Lung (tissue), 11 donors: ENCODE measurements at regions not wholly inside any gene's neighbourhood (a gene's known extent, or its start where the extent isn't known, plus 50 kb on each side); places are given as distances from the start of the nearest gene placed in this dataset.
A peak's percentile ranks its signal among the peaks of the same experiment; 100 is the strongest.

ENCODE experiments used
- ATAC-seq: fragments of 200-7000 bp; cut with Tn5 transposase; one replicate; pipeline ENCODE4 v1.9.1; 2020; ENCODE audit warnings: moderate number of reproducible peaks; ENCODE audit not compliant: insufficient read depth, low FRiP score
- DNase-seq, 3 donors: peaks; one replicate each; pipeline ENCODE4 v3.0.0-alpha.2; 2013 to 2017
- H3K27ac ChIP-seq, 2 donors: one replicate each; pipeline ENCODE4 v1.5.1; 2013; ENCODE audit warnings: mild to moderate bottlenecking in 2 of 2, moderate library complexity in 2 of 2, control low read depth in 1 of 2, inconsistent platforms in 1 of 2, low read depth in 1 of 2, low read length in 1 of 2
- H3K27me3 ChIP-seq, 3 donors: one replicate each; pipeline ENCODE4 v1.5.1; 2013; ENCODE audit warnings: low read length in 2 of 3; ENCODE audit not compliant: control insufficient read depth in 3 of 3, insufficient read depth in 3 of 3
- H3K36me3 ChIP-seq, 4 donors: one replicate each; pipeline ENCODE4 v1.5.1; 2013; ENCODE audit warnings: low read length in 4 of 4, mild to moderate bottlenecking in 1 of 4, moderate library complexity in 1 of 4; ENCODE audit not compliant: control insufficient read depth in 4 of 4, insufficient read depth in 4 of 4
- H3K4me1 ChIP-seq, 5 donors: one replicate each; pipeline ENCODE4 v1.5.1; 2013; ENCODE audit warnings: low read length in 5 of 5, mild to moderate bottlenecking in 2 of 5, moderate library complexity in 1 of 5; ENCODE audit not compliant: control insufficient read depth in 5 of 5, insufficient read depth in 5 of 5
- H3K4me3 ChIP-seq: one replicate; pipeline ENCODE4 v1.5.1; 2013; ENCODE audit warnings: mild to moderate bottlenecking, control low read depth, moderate library complexity
- H3K9ac ChIP-seq, 2 donors: one replicate each; pipeline ENCODE4 v1.5.1; 2013; ENCODE audit warnings: low read length in 2 of 2, control low read depth in 1 of 2; ENCODE audit not compliant: insufficient read depth in 1 of 2
- H3K9me3 ChIP-seq, 4 donors: one replicate each; pipeline ENCODE4 v1.5.1; 2013; ENCODE audit warnings: low read length in 3 of 4, mild to moderate bottlenecking in 1 of 4, moderate library complexity in 1 of 4; ENCODE audit not compliant: control insufficient read depth in 4 of 4, insufficient read depth in 3 of 4
- CTCF ChIP-seq: IDR thresholded peaks from 2 replicates; pipeline ENCODE4 v1.5.1; 2012; ENCODE audit warnings: mild to moderate bottlenecking; ENCODE audit errors: control extremely low read depth, extremely low read depth
- WGBS, 2 donors: extraction: QIAGEN DNeasy Blood & Tissue Kit; methylation state at CpG; one replicate each; pipeline ENCODE4 v1.1.7; 2013; 5-methylcytosine and 5-hydroxymethylcytosine counted together
- donor health status: control.
- donor health status: control.
- donor health status: Bipolar disorder and iron deficiency.
- donor health status: healthy.
- donor health status: DM: yes; HTN: yes; CAD: no.

GRCh38 chr15:87322870-87323269 is 933.7 kb downstream of the NTRK3 start:
- DNase-seq (no peak), ATAC-seq (no peak)
- no peaks in the 10 kb centered on the region for H3K36me3 ChIP-seq
- H3K27me3 ChIP-seq: no peaks in the 10 kb centered on the region
- no peak overlapping the region for H3K4me3 ChIP-seq
- H3K9ac ChIP-seq: no peak overlapping the region
- 59 to 66% methylated on average over 1 of the region's 1 CpG for WGBS, 2 donors
- no peaks in the 10 kb centered on the region for H3K9me3 ChIP-seq
- H3K4me1 ChIP-seq: peaks cover 0 to 4% (median 0%) of the 10 kb centered on the region in 5 donors
- no peak for TF ChIP-seq CTCF
- H3K27ac ChIP-seq: no peak overlapping the region

DNA sequence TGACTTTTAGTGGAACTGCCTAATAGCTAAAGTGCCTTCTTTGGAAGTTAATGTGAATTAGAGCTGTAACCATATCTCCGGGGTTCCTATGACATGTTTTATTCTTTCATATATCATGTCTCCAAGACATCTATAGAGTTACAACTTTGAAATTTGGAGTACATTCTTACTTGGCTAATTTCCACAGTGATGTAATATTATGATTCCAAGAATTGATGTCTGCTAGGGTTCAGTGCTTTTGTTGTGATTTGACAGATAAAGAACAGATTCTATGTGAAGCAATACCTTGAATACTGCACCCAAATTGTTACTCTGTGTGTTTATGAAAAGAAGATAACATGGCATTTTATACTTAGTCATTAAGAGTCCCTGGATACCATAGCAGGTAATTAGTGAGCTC is 934.3 kb downstream of the NTRK3 start:
- WGBS, 2 donors: 88 to 97% methylated on average over 1 of the region's 1 CpG
- no peak for TF ChIP-seq CTCF

DNA sequence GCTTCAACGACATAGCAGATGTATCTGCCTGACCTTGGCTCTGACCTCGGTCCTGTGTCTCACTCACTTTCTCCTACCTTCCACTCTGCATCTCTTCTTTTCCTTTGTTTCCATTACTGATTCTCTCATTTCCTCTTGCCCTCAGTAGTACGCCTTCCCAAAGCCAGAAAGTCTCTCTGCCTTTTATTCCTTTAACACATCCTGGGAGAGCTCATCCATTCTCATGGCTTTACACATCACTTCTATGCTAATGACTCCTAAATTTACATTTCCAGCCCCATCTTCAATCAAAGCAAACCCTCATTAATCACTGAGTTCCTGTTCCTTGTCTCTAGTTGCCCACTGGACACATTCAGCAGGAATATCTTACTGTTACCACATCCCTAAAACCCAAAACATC is 938.6 kb downstream of the NTRK3 start:
- Histone ChIP-seq H3K9me3 (no peaks in the 10 kb centered on the region), H3K27me3 (no peaks in the 10 kb centered on the region), H3K27ac (no peak overlapping the region), H3K36me3 (no peaks in the 10 kb centered on the region), H3K4me1 (peaks cover 0 to 4% (median 0%) of the 10 kb centered on the region in 5 donors), H3K4me3 (no peak overlapping the region), H3K9ac (no peak overlapping the region)
- no peak for ATAC-seq
- no peak for TF ChIP-seq CTCF
- WGBS, 2 donors: 45 to 64% methylated on average over 3 of the region's 3 CpGs
- DNase-seq: no peak

More for the DNA sequence above, 934.3 kb downstream of the NTRK3 start:
- no peak overlapping the region for H3K9ac ChIP-seq
- no peaks in the 10 kb centered on the region for H3K27me3 ChIP-seq
- no peaks in the 10 kb centered on the region for H3K36me3 ChIP-seq
- H3K4me3 ChIP-seq: no peak overlapping the region
- DNase-seq (no peak), ATAC-seq (no peak)
- H3K9me3 ChIP-seq: no peaks in the 10 kb centered on the region
- no peak overlapping the region for H3K27ac ChIP-seq
- peaks cover 0 to 4% (median 0%) of the 10 kb centered on the region in 5 donors for H3K4me1 ChIP-seq

DNA sequence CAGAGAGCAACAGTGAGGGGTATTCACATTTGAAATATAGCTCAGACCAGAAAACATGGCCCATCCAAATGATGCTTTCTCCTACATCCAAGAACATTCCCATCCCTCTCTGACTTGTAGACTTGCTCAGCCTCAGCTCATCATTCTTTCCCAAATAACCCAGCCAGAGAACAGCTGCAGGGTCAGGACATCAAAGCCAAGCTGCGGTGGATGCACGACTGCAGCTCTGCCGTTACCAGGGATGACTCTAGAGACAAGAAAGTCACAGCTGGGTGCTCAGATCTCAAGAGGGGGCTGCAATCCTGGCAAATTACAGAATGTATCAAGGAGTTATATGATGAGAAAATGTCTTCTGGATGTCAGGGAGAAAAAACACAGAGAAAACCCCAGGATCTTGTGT is 944.3 kb downstream of the NTRK3 start:
- Histone ChIP-seq H3K4me3 (no peak overlapping the region), H3K27ac (no peak overlapping the region), H3K9ac (no peak overlapping the region), H3K9me3 (no peaks in the 10 kb centered on the region), H3K27me3 (no peaks in the 10 kb centered on the region), H3K36me3 (no peaks in the 10 kb centered on the region), H3K4me1 (peaks cover 0 to 3% (median 0%) of the 10 kb centered on the region in 5 donors)
- DNase-seq (peak; percentile 16 to 45 (median 16)), ATAC-seq (no peak)
- TF ChIP-seq CTCF: no peak
- 33 to 41% methylated on average over 3 of the region's 3 CpGs for WGBS, 2 donors
